ENCODE measurements at regions not wholly inside any gene's neighbourhood (a gene's known extent, or its start where the extent isn't known, plus 50 kb on each side); places are given as distances from the start of the nearest gene placed in this dataset.

GRCh38 chr4:108263057-108263456, 94.3 kb upstream of the LEF1 start (continued):
- TF ChIP-seq ZBTB6 (tag by site-specific recombination; IDR thresholded peaks at IDR 0.05) (no peak), ZNF792 (tag by site-specific recombination; IDR thresholded peaks at IDR 0.05) (no peak), ZNF404 (tag by site-specific recombination; IDR thresholded peaks at IDR 0.05) (no peak), ZSCAN4 (tag by site-specific recombination; IDR thresholded peaks at IDR 0.05) (no peak), ZNF473 (tag by site-specific recombination; IDR thresholded peaks at IDR 0.05) (no peak), KLF10 (tag by site-specific recombination; IDR thresholded peaks at IDR 0.05) (no peak), WT1 (tag by site-specific recombination; IDR thresholded peaks at IDR 0.05) (no peak), ZNF521 (tag by site-specific recombination; IDR thresholded peaks at IDR 0.05) (no peak), PATZ1 (tag by site-specific recombination; IDR thresholded peaks at IDR 0.05) (no peak), ZNF561 (tag by site-specific recombination; IDR thresholded peaks at IDR 0.05; ENCODE audit: borderline replicate concordance) (no peak), SP3 (tag by site-specific recombination; IDR thresholded peaks at IDR 0.05) (no peak)

- POLR2A ChIA-PET, result no interaction called here
- TF ChIP-seq ZNF121 (tag by site-specific recombination; IDR thresholded peaks at IDR 0.05) (no peak), BCL6B (tag by site-specific recombination; IDR thresholded peaks at IDR 0.05) (no peak)
- H3K9me3 ChIP-seq (ENCODE audit: control insufficient read depth, insufficient read depth, low read depth, low read length), result no peaks in the 10 kb centered on the region
- H3K27ac ChIP-seq (ENCODE audit: extremely low read depth, low read depth, low read length), result no peak overlapping the region
- CTCF ChIA-PET, result no interaction called here
- H3K36me3 ChIP-seq (ENCODE audit: control insufficient read depth in 2 of 2, insufficient read depth in 1 of 2, low read length in 2 of 2), result no peaks in the 10 kb centered on the region
- H3K4me1 ChIP-seq (ENCODE audit: control insufficient read depth, insufficient read depth, low read length), result no peaks in the 10 kb centered on the region
- H3K4me3 ChIP-seq (ENCODE audit: low read depth, low read length), result no peak overlapping the region
Observed at GRCh38 chr4:108261026-108261425, 92.3 kb upstream of the LEF1 start.

GRCh38 chr4:108256538-108256937, 87.8 kb upstream of the LEF1 start:
- H3K4me3 ChIP-seq (ENCODE audit: low read depth, low read length), result no peak overlapping the region
- H3K4me1 ChIP-seq (ENCODE audit: control insufficient read depth, insufficient read depth, low read length), result no peaks in the 10 kb centered on the region
- H3K27ac ChIP-seq (ENCODE audit: extremely low read depth, low read depth, low read length), result no peak overlapping the region
- H3K9me3 ChIP-seq (ENCODE audit: control insufficient read depth, insufficient read depth, low read depth, low read length), result no peaks in the 10 kb centered on the region
- CTCF ChIA-PET, result no interaction called here
- no peaks in the 10 kb centered on the region for H3K36me3 ChIP-seq (ENCODE audit: control insufficient read depth in 2 of 2, insufficient read depth in 1 of 2, low read length in 2 of 2)
- POLR2A ChIA-PET, result no interaction called here
- TF ChIP-seq ZNF658 (tag by site-specific recombination; IDR thresholded peaks at IDR 0.05), result no peak
- TF ChIP-seq ZNF621 (tag by site-specific recombination; IDR thresholded peaks at IDR 0.05), result no peak
- no peak for TF ChIP-seq ZNF19 (tag by site-specific recombination; IDR thresholded peaks at IDR 0.05; ENCODE audit: low read depth)
- no peak for TF ChIP-seq CTCF (tag by site-specific recombination; IDR thresholded peaks at IDR 0.05)
- no peak for TF ChIP-seq ZNF529 (tag by site-specific recombination; IDR thresholded peaks at IDR 0.05; ENCODE audit: insufficient replicate concordance)
- no peak for TF ChIP-seq YY2 (tag by site-specific recombination; IDR thresholded peaks at IDR 0.05)
- TF ChIP-seq ZSCAN16 (tag by site-specific recombination; IDR thresholded peaks at IDR 0.05), result no peak
- no peak for TF ChIP-seq ZNF280D (tag by site-specific recombination; IDR thresholded peaks at IDR 0.05)
- TF ChIP-seq ZNF148 (tag by site-specific recombination; IDR thresholded peaks at IDR 0.05; ENCODE audit: borderline replicate concordance), result no peak
